ENCODE measurements at regions not wholly inside any gene's neighbourhood (a gene's known extent, or its start where the extent isn't known, plus 50 kb on each side); places are given as distances from the start of the nearest gene placed in this dataset.

- no peak for DNase-seq
Measured at GRCh38 chr18:2083691-2084090, 487.6 kb downstream of the METTL4 start.

- DNase-seq: no peak
Measured at GRCh38 chr18:2086439-2086838, 484.9 kb downstream of the METTL4 start.

GRCh38 chr18:2087877-2088673 is 483.2 kb downstream of the METTL4 start:
- DNase-seq: no peak

GRCh38 chr18:2089396-2089795 is 481.9 kb downstream of the METTL4 start:
- DNase-seq: no peak

- no peak for DNase-seq
Measured at GRCh38 chr18:2091937-2092336, 479.4 kb downstream of the METTL4 start.

GRCh38 chr18:2096551-2096950 is 474.8 kb downstream of the METTL4 start:
- no peak for DNase-seq

GRCh38 chr18:2100694-2101213 is 470.6 kb downstream of the METTL4 start:
- DNase-seq: no peak

GRCh38 chr18:2102022-2102421 is 469.3 kb downstream of the METTL4 start:
- no peak for DNase-seq

- no peak for DNase-seq
Measured at GRCh38 chr18:2103299-2103698, 468.0 kb downstream of the METTL4 start.

- DNase-seq: no peak
Measured at GRCh38 chr18:2104620-2105462, 466.5 kb downstream of the METTL4 start.

GRCh38 chr18:2108591-2108990 is 462.7 kb downstream of the METTL4 start:
- no peak for DNase-seq

- no peak for DNase-seq
Measured at GRCh38 chr18:2111456-2111855, 459.8 kb downstream of the METTL4 start.

GRCh38 chr18:2112435-2113045 is 458.8 kb downstream of the METTL4 start:
- no peak for DNase-seq

GRCh38 chr18:2114289-2114688 is 457.0 kb downstream of the METTL4 start:
- DNase-seq: no peak

- DNase-seq: no peak
Measured at GRCh38 chr18:2114765-2115164, 456.5 kb downstream of the METTL4 start.

GRCh38 chr18:2121224-2121623 is 450.1 kb downstream of the METTL4 start:
- no peak for DNase-seq

GRCh38 chr18:2123077-2123476 is 448.2 kb downstream of the METTL4 start:
- no peak for DNase-seq

GRCh38 chr18:2134364-2134763 is 436.9 kb downstream of the METTL4 start:
- no peak for DNase-seq

- no peak for DNase-seq
Measured at GRCh38 chr18:2135309-2135708, 436.0 kb downstream of the METTL4 start.

GRCh38 chr18:2138552-2138951 is 432.8 kb downstream of the METTL4 start:
- no peak for DNase-seq

GRCh38 chr18:2139691-2140090 is 431.6 kb downstream of the METTL4 start:
- DNase-seq: no peak

- no peak for DNase-seq
Measured at GRCh38 chr18:2143636-2144035, 427.7 kb downstream of the METTL4 start.

- DNase-seq: no peak
Measured at GRCh38 chr18:2144811-2145210, 426.5 kb downstream of the METTL4 start.

- DNase-seq: no peak
Measured at GRCh38 chr18:2146092-2146491, 425.2 kb downstream of the METTL4 start.
